Left ventricle myocardium superior (tissue), 1 donor: ENCODE measurements at regions not wholly inside any gene's neighbourhood (a gene's known extent, or its start where the extent isn't known, plus 50 kb on each side); places are given as distances from the start of the nearest gene placed in this dataset.

Experiments used
- ATAC-seq: fragments of 200-7000 bp; cut with Tn5 transposase; one replicate; pipeline ENCODE4 v1.9.1; 2020; ENCODE audit warnings: mild to moderate bottlenecking, moderate library complexity
- DNase-seq: peaks from one replicate; pipeline ENCODE4 v3.0.0-alpha.2; 2020
- intact Hi-C: fragments of 100-400 bp; cut with micrococcal nuclease; formaldehyde crosslinking; loops from one replicate; pipeline ENCODE4 v1.11.0; 2022
- donor health status: DM: no; HTN: yes; CAD: no; lungs with severe emphysema.

DNA sequence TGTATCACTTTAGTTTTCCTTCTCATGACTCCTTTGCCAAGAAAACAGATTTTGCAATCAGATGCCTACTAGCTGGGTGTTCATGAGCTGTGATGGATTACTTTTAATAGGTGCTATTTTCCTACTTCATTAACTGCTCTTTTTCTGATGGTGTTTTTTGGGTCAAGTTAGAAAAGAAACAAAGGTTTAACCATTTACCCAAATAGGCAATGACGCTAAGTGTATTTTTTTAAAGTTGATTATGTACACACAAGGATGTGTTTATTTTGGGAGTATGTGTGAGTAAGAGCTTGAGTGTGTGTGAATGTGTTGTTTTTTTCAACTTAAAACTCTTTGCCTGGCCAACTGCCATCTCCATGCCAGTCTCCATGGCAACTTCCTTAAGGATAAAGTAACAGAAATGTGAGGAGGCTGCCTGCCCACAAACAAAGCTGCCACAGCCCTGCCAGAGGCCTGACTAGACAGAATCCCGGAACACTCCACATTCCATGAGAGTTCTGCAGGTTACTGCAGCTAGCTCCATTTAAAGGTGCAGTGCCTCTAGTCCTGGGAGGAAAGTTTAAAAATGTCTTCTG, 215.6 kb upstream of the RBMS3 start:
- intact Hi-C loops = no loop called here
- DNase-seq (peak; percentile 51), ATAC-seq (peak; percentile 94)

- intact Hi-C loops = no loop called here
- no peak for DNase-seq
- no peak for ATAC-seq
These were observed 213.9 kb upstream of the RBMS3 start for GRCh38 chr3:29067007-29067406.

DNA sequence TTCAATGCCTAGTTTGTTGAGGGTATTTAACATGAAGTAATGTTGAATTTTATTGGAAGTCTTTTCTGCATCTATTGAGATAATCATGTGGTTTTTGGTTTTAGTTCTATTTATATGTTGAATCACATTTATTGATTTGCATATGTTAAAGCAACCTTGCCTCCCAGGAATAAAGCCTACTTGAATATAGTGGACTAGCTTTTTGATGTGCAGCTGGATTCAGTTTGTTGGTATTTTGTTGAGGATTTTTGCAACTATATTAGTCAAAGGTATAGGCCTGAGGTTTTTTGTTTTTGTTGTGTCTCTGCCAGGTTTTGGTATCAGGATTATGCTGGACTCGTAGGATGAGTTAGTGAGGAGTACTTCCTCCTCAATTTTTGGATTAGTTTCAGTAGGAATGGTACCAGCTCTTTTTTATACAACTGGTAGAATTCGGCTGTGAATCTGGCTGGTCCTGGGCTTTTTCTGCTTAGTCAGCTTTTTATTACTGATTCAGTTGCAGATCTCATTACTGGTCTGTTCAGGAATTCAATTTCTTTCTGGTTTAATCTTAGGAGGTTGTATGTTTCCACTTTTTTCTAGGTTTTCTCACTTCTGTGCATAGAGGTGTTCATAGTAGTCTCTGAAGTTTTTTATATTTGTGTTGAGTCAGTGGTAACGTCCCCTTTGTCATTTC, 209.8 kb upstream of the RBMS3 start:
- intact Hi-C loops = no loop called here
- DNase-seq (no peak), ATAC-seq (no peak)

DNA sequence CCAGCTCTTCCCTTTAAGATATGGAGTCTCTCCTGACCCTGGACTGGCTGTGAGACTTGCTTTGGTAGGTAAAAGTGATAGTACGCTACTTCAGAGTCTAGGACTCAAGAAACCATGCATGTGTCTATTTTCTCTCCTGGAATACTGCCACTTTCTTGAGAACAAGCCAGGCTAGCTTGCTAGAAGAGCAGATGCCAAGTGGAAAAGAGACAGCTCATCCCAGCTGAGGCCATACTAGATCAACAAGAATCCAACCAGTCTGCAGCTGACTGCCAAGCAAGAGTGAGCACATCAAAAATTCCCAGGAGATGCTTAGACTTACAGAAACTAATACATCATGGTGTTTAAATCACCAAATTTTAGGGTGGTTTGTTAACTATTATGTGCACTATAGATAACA, 208.3 kb upstream of the RBMS3 start:
- ATAC-seq = no peak
- no peak for DNase-seq
- intact Hi-C loops = no loop called here

DNA sequence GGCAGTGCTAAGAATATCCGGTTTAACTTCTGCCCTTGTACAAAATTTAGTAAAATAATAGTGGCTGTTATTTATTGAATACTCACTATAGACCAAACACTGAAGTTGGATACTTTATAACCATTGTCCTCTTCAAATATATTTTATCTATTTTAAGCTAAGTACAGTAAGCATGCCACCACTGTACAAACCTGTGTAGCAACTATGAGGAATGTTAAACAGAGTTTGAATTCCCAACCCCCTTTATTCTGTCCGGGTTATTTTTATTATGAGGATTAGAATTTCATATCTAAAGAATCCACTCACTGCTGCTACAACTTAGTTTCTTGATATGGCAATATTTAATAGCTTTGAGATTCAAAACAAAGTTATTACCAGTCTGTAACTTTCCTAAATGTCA, 203.5 kb upstream of the RBMS3 start:
- DNase-seq (no peak), ATAC-seq (no peak)
- intact Hi-C loops = no loop called here

DNA sequence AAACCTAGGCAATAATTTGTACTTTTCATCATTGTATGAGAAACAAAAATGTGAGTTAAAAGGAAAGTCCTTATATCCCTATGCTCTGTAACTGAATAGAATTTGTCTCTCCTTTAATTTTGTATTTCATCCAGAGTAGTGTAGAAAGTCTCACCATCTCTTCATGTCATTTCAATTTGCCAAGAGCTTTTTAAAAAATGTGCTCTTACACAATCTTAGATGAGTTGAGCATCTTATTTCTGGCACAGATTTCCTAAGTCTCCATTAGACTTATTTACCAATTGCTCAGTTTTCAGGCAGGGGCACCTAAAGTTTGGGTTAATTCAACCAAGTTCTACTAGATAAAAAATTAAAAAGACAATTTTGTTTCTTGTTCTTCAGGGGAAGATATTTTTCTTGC, 201.5 kb upstream of the RBMS3 start:
- ATAC-seq = no peak
- no peak for DNase-seq
- intact Hi-C loops = no loop called here

GRCh38 chr3:29080967-29081366, 199.9 kb upstream of the RBMS3 start:
- DNase-seq = no peak
- no peak for ATAC-seq
- intact Hi-C loops = no loop called here

DNA sequence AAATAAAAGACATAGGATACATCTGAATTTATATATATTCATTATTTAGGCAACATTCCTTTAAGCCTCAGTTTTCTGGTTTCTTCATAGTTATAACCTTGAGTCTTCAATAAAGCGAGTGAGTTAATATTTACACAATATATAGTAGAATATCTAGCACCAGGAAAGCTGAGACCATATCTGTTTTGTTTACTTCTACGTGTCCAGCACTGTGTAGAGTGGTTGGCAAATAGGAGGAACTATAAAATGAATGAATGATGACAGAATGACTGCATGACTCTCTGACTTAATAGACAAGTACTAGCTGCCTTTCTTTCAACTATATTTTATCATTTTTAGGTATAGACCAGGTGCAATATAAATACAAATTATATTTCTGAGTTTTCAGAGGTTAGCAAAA, 197.8 kb upstream of the RBMS3 start:
- ATAC-seq = no peak
- DNase-seq = no peak
- intact Hi-C loops = no loop called here

DNA sequence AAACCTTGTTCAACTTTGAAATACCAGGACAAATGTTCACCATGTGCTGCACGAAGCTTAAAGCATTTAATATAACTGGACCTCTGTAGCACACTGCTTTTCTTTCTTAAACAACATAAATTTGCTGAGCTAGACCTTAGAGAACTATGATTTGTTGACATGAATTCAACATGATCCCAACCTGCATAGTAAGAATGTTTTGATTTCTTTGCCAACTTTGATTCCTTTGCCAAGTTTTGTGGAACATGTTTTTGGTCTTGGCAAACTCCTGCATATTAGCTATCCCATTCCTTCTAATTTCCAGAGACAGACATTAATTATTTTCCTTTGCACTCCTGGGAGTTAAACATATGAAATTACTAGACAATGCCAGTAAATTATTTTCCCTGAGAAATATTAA, 197.2 kb upstream of the RBMS3 start:
- intact Hi-C loops = no loop called here
- no peak for ATAC-seq
- DNase-seq = no peak

DNA sequence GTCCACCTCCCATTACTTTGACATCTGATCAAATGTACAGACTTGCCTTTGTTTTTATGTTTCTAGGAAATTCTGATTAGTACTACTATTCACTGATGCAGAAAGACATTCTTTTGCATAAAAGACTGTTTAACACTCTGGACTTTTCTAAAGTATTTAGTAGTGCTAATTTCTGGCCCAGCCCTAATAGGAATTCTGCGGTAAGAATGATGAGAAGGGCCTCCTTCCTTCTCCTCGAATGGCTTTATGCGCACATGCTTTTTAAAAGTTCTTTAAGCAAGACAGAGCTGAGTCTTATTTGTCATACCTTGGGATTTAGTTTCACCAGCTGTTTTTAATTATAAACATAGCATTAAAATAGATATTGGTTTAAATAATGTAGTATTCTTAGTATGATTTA, 192.3 kb upstream of the RBMS3 start:
- DNase-seq (no peak), ATAC-seq (no peak)
- intact Hi-C loops = no loop called here

DNA sequence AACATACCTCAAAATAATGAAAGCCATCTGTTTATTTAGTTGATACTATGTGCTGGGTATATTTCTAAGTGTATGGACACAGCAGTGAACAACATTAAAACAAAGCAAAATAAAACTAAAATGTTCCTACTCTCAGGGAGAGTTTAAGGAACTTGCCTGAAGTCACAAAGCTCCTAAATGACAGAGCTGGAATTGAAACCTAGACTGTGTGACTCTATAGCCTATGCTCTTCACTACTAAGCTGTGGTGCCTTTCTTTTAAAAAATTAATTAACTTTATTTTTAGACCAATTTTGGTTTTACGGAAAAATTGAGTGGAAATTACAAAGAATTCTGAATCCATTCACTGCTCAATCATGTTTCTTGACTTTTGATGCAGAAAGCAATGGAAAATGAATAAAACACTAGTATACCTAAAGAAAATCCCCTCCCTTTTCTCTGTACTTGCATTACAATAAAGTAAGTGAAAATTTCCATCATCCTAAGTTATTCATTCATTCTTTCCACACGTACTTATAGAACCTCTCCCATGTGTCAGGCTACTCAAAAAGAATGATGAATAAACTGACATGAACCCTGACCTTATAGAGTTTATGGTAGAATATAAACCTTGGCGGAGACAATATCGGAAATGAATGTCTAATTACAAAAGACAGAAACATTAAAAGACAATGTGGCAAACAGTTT, 189.8 kb upstream of the RBMS3 start:
- intact Hi-C loops = no loop called here
- ATAC-seq = no peak
- no peak for DNase-seq

DNA sequence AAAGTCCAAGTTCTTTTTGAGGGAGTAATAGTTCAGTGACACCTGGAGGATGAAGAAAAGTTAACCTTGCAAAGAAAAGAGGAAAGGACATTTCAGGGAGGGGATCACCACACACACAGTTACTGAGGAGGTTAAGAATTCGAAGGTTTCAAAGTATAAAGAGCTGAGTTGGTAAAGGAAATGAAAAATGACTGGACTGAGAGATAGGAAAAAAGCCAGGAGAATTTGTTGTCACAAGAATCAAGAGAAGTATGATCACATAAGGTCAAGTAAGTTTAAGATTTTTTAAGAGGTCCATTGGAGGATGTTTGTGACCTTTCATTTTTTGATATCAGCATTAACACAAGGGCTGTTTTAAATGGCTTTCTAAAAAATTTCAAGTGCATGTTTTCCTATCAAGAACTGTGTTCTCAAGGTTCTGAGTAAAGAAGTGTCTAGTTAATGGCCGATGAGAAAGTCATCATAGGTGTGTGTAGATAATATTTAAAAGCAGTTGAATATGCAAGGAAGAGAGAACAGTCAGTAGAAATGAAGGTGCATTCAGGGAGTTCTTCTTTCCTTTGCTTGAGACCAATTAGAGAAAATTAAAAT, 189.2 kb upstream of the RBMS3 start:
- intact Hi-C loops = no loop called here
- ATAC-seq = no peak
- DNase-seq = no peak

- ATAC-seq = no peak
- DNase-seq = no peak
- intact Hi-C loops = no loop called here
These were observed 188.5 kb upstream of the RBMS3 start for GRCh38 chr3:29092348-29092747.

- ATAC-seq (no peak), DNase-seq (no peak)
- intact Hi-C loops = no loop called here
These were observed 181.6 kb upstream of the RBMS3 start for GRCh38 chr3:29099296-29099695.

GRCh38 chr3:29099775-29100174, 181.1 kb upstream of the RBMS3 start:
- DNase-seq (no peak), ATAC-seq (no peak)
- intact Hi-C loops = no loop called here

DNA sequence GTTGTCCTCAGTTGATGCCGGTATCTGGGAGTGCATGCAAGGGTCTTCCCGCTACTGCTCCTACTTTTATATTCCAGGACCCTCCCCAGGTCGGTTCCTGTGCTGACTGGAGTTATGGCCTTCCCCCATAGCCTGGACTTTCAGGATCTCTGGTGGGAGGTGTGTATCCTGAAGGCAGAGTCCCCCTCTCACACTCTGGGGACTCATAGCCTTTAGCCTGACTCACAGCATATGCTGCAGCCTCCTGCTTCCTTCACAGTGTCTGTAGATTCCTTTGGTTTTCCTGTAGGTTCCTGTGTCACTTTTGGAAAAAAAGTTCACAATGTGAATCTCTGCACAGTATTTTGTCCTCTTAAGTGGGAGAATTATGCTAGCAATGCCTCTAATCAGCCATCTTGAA, 180.6 kb upstream of the RBMS3 start:
- no peak for ATAC-seq
- no peak for DNase-seq
- intact Hi-C loops = no loop called here

DNA sequence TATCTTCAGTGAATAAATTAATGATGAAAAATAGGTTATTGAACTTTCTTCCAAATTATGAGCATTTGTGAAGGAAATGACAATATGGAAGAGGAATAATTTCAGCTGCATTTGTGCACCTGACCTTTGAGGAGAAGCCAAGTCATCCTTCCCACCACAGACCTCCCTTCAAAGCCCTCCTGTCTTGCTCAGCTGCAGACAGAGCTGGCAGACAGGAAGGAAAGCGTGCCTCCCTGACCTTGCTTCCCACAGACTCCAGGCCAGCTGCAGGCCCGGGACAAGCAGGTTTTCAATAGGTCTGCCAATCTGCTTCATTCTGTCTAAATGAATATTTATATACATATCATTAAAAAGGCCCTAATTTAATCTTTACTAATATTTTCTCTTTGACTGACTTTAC, 152.9 kb upstream of the RBMS3 start:
- ATAC-seq = no peak
- intact Hi-C loops = no loop called here
- no peak for DNase-seq

DNA sequence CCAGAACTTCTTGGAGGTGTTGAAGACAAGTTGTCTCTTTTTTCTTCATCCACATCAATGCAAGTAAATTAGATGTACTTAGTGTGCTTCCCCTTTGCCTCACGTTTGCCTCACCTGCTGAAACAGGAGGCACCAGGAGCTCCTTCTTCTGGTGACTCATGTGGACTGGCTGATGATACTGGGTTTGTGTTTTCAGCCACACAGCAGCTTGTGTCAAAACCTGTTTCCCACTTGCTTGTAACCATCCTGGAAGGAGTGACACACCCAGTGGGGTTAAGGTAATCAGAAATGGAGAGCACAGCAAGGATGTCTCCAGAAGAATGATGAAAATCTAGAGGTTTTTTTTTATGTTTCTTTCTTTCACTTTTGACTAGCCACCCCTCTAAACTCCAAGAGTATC, 143.3 kb upstream of the RBMS3 start:
- intact Hi-C loops = no loop called here
- no peak for ATAC-seq
- DNase-seq = no peak

DNA sequence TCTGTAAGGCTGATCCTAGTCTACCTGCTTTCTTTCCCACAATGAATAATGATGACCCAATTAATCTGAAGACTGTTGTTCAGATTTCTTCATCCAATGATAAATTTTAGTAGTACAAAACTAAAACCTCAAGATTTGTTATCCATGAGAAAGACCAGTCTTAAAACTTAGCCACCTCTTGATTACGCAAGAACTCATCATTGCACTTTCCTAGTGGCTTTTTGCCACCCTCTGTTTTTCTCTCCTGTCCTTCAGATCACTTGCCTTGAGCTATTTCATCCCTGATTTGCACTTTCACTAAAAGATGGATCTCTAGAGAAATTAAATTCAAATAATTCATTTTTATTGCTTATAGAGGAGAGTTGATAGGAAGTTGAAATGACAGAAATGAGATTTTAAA, 142.7 kb upstream of the RBMS3 start:
- ATAC-seq = no peak
- DNase-seq = no peak
- intact Hi-C loops = no loop called here

GRCh38 chr3:29140666-29141065, 140.2 kb upstream of the RBMS3 start:
- intact Hi-C loops = no loop called here
- DNase-seq = no peak
- peak; percentile 75 for ATAC-seq
